Liver (tissue), 8 donors: ENCODE measurements at regions not wholly inside any gene's neighbourhood (a gene's known extent, or its start where the extent isn't known, plus 50 kb on each side); places are given as distances from the start of the nearest gene placed in this dataset.

Experiments used
- DNase-seq: peaks from one replicate; pipeline ENCODE4 v3.0.0-alpha.2; 2017; ENCODE audit warnings: low spot score
- H3K27ac ChIP-seq, 2 donors: one replicate each; pipeline ENCODE4 v1.7.0; 2013; ENCODE audit warnings: inconsistent platforms in 2 of 2, low read length in 2 of 2, control low read depth in 1 of 2, low read depth in 1 of 2, mild to moderate bottlenecking in 1 of 2
- H3K27me3 ChIP-seq, 4 donors: one replicate each; pipeline versions ENCODE4 v1.6.1 to v1.7.0; 2013; ENCODE audit warnings: low read length in 3 of 4, inconsistent platforms in 1 of 4, mild to moderate bottlenecking in 1 of 4, moderate library complexity in 1 of 4; ENCODE audit not compliant: control insufficient read depth in 4 of 4, insufficient read depth in 4 of 4
- H3K36me3 ChIP-seq, 4 donors: one replicate each; pipeline versions ENCODE4 v1.6.1 to v1.7.0; 2013; ENCODE audit warnings: low read length in 3 of 4, mild to moderate bottlenecking in 3 of 4, low read depth in 1 of 4, moderate library complexity in 1 of 4; ENCODE audit not compliant: control insufficient read depth in 4 of 4, insufficient read depth in 3 of 4
- H3K4me1 ChIP-seq, 4 donors: one replicate each; pipeline versions ENCODE4 v1.6.1 to v1.7.0; 2013; ENCODE audit warnings: low read length in 3 of 4, mild to moderate bottlenecking in 3 of 4, moderate library complexity in 1 of 4; ENCODE audit not compliant: control insufficient read depth in 4 of 4, insufficient read depth in 4 of 4
- H3K4me3 ChIP-seq, 3 donors: one replicate each; pipeline versions ENCODE4 v1.6.1 to v1.7.0; 2013; ENCODE audit warnings: low read length in 3 of 3, control low read depth in 1 of 3, low read depth in 1 of 3, mild to moderate bottlenecking in 1 of 3
- H3K9ac ChIP-seq, 2 donors: one replicate each; pipeline ENCODE4 v1.7.0; 2013; ENCODE audit warnings: low read length in 2 of 2, mild to moderate bottlenecking in 2 of 2, moderate library complexity in 2 of 2, control low read depth in 1 of 2, low read depth in 1 of 2
- H3K9me3 ChIP-seq, 4 donors: one replicate each; pipeline versions ENCODE4 v1.6.1 to v1.7.0; 2013; ENCODE audit warnings: low read length in 3 of 4; ENCODE audit not compliant: control insufficient read depth in 4 of 4
- EGR1 ChIP-seq, 2 donors: IDR thresholded peaks; 2 replicates each; pipeline ENCODE4 v1.6.1; 2016 to 2018; ENCODE audit warnings: antibody characterized with exemption in 2 of 2, low read depth in 2 of 2
- FOXA1 ChIP-seq: IDR thresholded peaks from 2 replicates; pipeline ENCODE4 v1.6.1; 2016; ENCODE audit warnings: antibody characterized with exemption
- FOXA2 ChIP-seq: IDR thresholded peaks from 2 replicates; pipeline ENCODE4 v1.6.1; 2016; ENCODE audit warnings: antibody characterized with exemption
- GABPA ChIP-seq, 2 donors: IDR thresholded peaks in 1 of 2; conservative IDR thresholded peaks in 1 of 2; 2 replicates each; pipeline ENCODE4 v1.6.1; 2016; ENCODE audit warnings: antibody characterized with exemption in 2 of 2, mild to moderate bottlenecking in 1 of 2, moderate library complexity in 1 of 2
- HNF4A ChIP-seq, 2 donors: conservative IDR thresholded peaks; 2 replicates each; pipeline ENCODE4 v1.6.1; 2016; ENCODE audit warnings: antibody characterized with exemption in 2 of 2, mild to moderate bottlenecking in 2 of 2
- HNF4G ChIP-seq: IDR thresholded peaks from 2 replicates; pipeline ENCODE4 v1.6.1; 2016; ENCODE audit warnings: antibody characterized with exemption
- NR2F2 ChIP-seq: IDR thresholded peaks from 2 replicates; pipeline ENCODE4 v1.6.1; 2016; ENCODE audit warnings: antibody characterized with exemption
- RAD21 ChIP-seq, 2 donors: IDR thresholded peaks; 2 replicates each; pipeline ENCODE4 v1.6.1; 2016; ENCODE audit warnings: antibody characterized with exemption in 2 of 2, mild to moderate bottlenecking in 2 of 2
- RXRA ChIP-seq, 2 donors: IDR thresholded peaks; 2 replicates each; pipeline ENCODE4 v1.6.1; 2017 to 2018; ENCODE audit warnings: antibody characterized with exemption in 2 of 2, mild to moderate bottlenecking in 1 of 2
- SP1 ChIP-seq: IDR thresholded peaks from 2 replicates; pipeline ENCODE4 v1.6.1; 2018; ENCODE audit warnings: antibody characterized with exemption, mild to moderate bottlenecking
- TAF1 ChIP-seq: conservative IDR thresholded peaks from 2 replicates; pipeline ENCODE4 v1.6.1; 2016; ENCODE audit warnings: antibody characterized with exemption, mild to moderate bottlenecking
- YY1 ChIP-seq: IDR thresholded peaks from 2 replicates; pipeline ENCODE4 v1.6.1; 2016; ENCODE audit warnings: antibody characterized with exemption, mild to moderate bottlenecking
- WGBS: extraction: QIAGEN DNeasy Blood & Tissue Kit; methylation state at CpG from one replicate; pipeline ENCODE4 v1.1.7; 2013; 5-methylcytosine and 5-hydroxymethylcytosine counted together
- TF ChIP-seq, protein P1 (sequence below): IDR thresholded peaks from 2 replicates; pipeline ENCODE4 v1.6.1; 2016; ENCODE audit warnings: antibody characterized with exemption, mild to moderate bottlenecking
- TF ChIP-seq, protein P2 (sequence below): IDR thresholded peaks from 2 replicates; pipeline ENCODE4 v1.6.1; 2016; ENCODE audit warnings: antibody characterized with exemption
- TF ChIP-seq, protein P3 (sequence below): IDR thresholded peaks from 2 replicates; pipeline ENCODE4 v1.6.1; 2016; ENCODE audit warnings: antibody characterized with exemption
- TF ChIP-seq, protein P4 (sequence below): fragments of 150-350 bp; IDR thresholded peaks from 2 replicates; pipeline ENCODE4 v1.5.1; 2017; ENCODE audit warnings: improper control_type of control experiment, low read depth, low read length; ENCODE audit not compliant: missing input control
- TF ChIP-seq, protein P5 (sequence below): IDR thresholded peaks from 2 replicates; pipeline ENCODE4 v1.6.1; 2016; ENCODE audit warnings: antibody characterized with exemption
- donor health status: healthy.
- donor health status: healthy.
- donor health status: healthy.
- donor health status: healthy.
- donor health status: healthy.

DNA sequence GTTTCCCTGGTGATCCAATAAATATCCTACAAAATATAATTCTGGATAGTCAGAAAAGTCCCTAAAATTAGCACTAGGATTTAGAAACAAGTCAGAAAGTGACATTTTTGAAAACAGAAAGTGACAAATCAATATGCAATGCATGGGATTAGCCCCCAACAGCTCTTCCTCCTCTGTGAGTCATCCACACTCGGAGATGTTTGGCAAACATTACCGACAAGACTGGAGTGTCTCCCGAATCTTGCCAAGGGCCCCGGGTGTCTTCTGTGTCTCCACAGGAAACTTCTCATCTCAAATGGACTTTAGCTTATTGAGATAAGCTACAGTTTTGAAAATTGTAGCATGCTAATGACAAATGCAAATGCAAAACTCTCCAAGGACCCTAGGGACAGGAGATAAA is 398.9 kb upstream of the CCDC196 start (continued):
- no peak for TF ChIP-seq TAF1

DNA sequence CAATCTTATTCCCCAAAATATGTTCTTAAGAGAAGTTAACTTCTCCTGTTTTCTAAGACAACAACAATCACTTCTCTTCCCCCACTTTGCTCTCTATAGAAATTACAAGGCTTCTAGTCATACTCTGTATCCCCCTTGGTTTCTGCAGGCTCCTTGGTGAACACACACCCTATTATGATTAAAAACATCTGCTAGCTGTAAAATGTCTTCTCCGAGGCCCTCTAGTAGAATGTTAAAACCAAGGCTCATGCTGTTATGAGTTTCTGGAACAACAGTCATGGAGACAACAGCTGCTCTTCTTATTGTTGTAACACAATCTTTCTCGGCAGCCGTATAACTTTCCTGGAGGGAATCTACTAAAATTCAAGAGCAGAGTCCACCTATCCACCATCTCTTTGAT is 397.5 kb upstream of the CCDC196 start:
- no peak for DNase-seq

More for the DNA sequence above, 397.5 kb upstream of the CCDC196 start:
- TF ChIP-seq TAF1 (no peak), FOXA1 (no peak), NR2F2 (no peak), RAD21 (IDR thresholded peaks at IDR 0.05) (no peak), HNF4A (conservative IDR thresholded peaks at IDR 0.05) (no peak), FOXA2 (no peak), SP1 (no peak), HNF4G (no peak), EGR1 (IDR thresholded peaks at IDR 0.05; ENCODE audit: low read depth in 2 of 2) (no peak), GABPA (IDR thresholded peaks at IDR 0.05 in 1 of 2, conservative IDR thresholded peaks at IDR 0.05 in 1 of 2) (no peak), RXRA (IDR thresholded peaks at IDR 0.05) (no peak), YY1 (no peak)
- TF ChIP-seq, protein P1, sequence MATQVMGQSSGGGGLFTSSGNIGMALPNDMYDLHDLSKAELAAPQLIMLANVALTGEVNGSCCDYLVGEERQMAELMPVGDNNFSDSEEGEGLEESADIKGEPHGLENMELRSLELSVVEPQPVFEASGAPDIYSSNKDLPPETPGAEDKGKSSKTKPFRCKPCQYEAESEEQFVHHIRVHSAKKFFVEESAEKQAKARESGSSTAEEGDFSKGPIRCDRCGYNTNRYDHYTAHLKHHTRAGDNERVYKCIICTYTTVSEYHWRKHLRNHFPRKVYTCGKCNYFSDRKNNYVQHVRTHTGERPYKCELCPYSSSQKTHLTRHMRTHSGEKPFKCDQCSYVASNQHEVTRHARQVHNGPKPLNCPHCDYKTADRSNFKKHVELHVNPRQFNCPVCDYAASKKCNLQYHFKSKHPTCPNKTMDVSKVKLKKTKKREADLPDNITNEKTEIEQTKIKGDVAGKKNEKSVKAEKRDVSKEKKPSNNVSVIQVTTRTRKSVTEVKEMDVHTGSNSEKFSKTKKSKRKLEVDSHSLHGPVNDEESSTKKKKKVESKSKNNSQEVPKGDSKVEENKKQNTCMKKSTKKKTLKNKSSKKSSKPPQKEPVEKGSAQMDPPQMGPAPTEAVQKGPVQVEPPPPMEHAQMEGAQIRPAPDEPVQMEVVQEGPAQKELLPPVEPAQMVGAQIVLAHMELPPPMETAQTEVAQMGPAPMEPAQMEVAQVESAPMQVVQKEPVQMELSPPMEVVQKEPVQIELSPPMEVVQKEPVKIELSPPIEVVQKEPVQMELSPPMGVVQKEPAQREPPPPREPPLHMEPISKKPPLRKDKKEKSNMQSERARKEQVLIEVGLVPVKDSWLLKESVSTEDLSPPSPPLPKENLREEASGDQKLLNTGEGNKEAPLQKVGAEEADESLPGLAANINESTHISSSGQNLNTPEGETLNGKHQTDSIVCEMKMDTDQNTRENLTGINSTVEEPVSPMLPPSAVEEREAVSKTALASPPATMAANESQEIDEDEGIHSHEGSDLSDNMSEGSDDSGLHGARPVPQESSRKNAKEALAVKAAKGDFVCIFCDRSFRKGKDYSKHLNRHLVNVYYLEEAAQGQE, result no peak
- TF ChIP-seq, protein P2, sequence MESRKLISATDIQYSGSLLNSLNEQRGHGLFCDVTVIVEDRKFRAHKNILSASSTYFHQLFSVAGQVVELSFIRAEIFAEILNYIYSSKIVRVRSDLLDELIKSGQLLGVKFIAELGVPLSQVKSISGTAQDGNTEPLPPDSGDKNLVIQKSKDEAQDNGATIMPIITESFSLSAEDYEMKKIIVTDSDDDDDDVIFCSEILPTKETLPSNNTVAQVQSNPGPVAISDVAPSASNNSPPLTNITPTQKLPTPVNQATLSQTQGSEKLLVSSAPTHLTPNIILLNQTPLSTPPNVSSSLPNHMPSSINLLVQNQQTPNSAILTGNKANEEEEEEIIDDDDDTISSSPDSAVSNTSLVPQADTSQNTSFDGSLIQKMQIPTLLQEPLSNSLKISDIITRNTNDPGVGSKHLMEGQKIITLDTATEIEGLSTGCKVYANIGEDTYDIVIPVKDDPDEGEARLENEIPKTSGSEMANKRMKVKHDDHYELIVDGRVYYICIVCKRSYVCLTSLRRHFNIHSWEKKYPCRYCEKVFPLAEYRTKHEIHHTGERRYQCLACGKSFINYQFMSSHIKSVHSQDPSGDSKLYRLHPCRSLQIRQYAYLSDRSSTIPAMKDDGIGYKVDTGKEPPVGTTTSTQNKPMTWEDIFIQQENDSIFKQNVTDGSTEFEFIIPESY, result no peak
- TF ChIP-seq, protein P3, sequence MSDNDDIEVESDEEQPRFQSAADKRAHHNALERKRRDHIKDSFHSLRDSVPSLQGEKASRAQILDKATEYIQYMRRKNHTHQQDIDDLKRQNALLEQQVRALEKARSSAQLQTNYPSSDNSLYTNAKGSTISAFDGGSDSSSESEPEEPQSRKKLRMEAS, result no peak
- TF ChIP-seq, protein P4, sequence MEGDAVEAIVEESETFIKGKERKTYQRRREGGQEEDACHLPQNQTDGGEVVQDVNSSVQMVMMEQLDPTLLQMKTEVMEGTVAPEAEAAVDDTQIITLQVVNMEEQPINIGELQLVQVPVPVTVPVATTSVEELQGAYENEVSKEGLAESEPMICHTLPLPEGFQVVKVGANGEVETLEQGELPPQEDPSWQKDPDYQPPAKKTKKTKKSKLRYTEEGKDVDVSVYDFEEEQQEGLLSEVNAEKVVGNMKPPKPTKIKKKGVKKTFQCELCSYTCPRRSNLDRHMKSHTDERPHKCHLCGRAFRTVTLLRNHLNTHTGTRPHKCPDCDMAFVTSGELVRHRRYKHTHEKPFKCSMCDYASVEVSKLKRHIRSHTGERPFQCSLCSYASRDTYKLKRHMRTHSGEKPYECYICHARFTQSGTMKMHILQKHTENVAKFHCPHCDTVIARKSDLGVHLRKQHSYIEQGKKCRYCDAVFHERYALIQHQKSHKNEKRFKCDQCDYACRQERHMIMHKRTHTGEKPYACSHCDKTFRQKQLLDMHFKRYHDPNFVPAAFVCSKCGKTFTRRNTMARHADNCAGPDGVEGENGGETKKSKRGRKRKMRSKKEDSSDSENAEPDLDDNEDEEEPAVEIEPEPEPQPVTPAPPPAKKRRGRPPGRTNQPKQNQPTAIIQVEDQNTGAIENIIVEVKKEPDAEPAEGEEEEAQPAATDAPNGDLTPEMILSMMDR, result no peak
- TF ChIP-seq, protein P5, sequence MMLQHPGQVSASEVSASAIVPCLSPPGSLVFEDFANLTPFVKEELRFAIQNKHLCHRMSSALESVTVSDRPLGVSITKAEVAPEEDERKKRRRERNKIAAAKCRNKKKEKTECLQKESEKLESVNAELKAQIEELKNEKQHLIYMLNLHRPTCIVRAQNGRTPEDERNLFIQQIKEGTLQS, result no peak
- Histone ChIP-seq H3K4me1 (no peaks in the 10 kb centered on the region), H3K4me3 (no peak overlapping the region), H3K36me3 (no peaks in the 10 kb centered on the region), H3K9me3 (no peaks in the 10 kb centered on the region), H3K27ac (no peak overlapping the region), H3K9ac (no peak overlapping the region), H3K27me3 (no peaks in the 10 kb centered on the region)
- 87% methylated on average over 3 of the region's 3 CpGs for WGBS
